Fibroblast of lung (primary cell): ENCODE measurements at regions not wholly inside any gene's neighbourhood (a gene's known extent, or its start where the extent isn't known, plus 50 kb on each side); places are given as distances from the start of the nearest gene placed in this dataset.

Experiments
- CTCF ChIP-seq, 2 donors: IDR thresholded peaks in 1 of 2; conservative IDR thresholded peaks in 1 of 2; 1 replicate in 1 of 2; 2 replicates in 1 of 2; pipeline ENCODE4 v1.5.1; 2011 to 2012; ENCODE audit warnings: low read length in 2 of 2, control low read depth in 1 of 2, inconsistent platforms in 1 of 2, low read depth in 1 of 2, mild to moderate bottlenecking in 1 of 2
- EZH2 ChIP-seq: IDR thresholded peaks from 2 replicates; pipeline ENCODE4 v1.5.1; 2012; ENCODE audit warnings: low read length, control low read depth, mild to moderate bottlenecking; ENCODE audit errors: missing control alignments

DNA sequence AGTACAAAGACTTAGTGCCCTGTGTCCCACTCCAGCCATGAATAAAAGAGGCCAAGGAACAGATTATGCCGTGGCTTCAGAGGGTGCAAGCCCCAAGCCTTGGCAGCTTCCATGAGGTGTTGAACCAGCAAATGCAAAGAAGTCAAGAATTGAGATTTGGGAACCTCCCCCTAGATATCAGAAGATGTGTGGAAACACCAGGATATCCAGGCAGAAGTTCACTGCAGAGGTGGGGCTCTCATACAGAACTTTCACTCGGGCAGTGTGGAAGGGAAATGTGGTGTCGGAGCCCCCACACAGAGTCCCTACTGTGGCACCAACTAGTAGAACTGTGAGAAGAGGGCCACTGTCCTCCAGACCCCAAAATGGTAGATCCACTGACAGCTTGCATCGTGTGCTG, 2421.4 kb downstream of the PCDH9 start:
- TF ChIP-seq CTCF (conservative IDR thresholded peaks at IDR 0.05 in 1 of 2, IDR thresholded peaks at IDR 0.05 in 1 of 2; ENCODE audit: low read depth in 1 of 2, low read length in 2 of 2) (no peak), EZH2 (no peak)
